GM23338 (cell line): ENCODE measurements at regions not wholly inside any gene's neighbourhood (a gene's known extent, or its start where the extent isn't known, plus 50 kb on each side); places are given as distances from the start of the nearest gene placed in this dataset.

Experiments used
- CREB1 ChIP-seq: fragments of 250-450 bp; sonication (Bioruptor Pico); IDR thresholded peaks from 2 replicates; pipeline ENCODE4 v1.5.0; 2020; ENCODE audit warnings: low read depth, mild to moderate bottlenecking, moderate library complexity
- EZH2 ChIP-seq: fragments of 200-600 bp; sonication (generic); IDR thresholded peaks from one replicate; pipeline ENCODE4 v1.8.0; 2017; ENCODE audit warnings: antibody characterized with exemption, mild to moderate bottlenecking, low read depth; ENCODE audit not compliant: unreplicated experiment
- EZH2phosphoT487 ChIP-seq: fragments of 200-600 bp; sonication (generic); IDR thresholded peaks from one replicate; pipeline ENCODE4 v1.8.1; 2018; ENCODE audit warnings: antibody characterized with exemption; ENCODE audit not compliant: unreplicated experiment
- NANOG ChIP-seq: IDR thresholded peaks from 2 replicates; pipeline ENCODE4 v1.6.1; 2016; ENCODE audit warnings: antibody characterized with exemption, borderline replicate concordance
- POLR2AphosphoS5 ChIP-seq: IDR thresholded peaks from 2 replicates; pipeline ENCODE4 v1.6.1; 2016; ENCODE audit warnings: antibody characterized with exemption, low read depth
- STAT1 ChIP-seq: IDR thresholded peaks from one replicate; pipeline ENCODE4 v1.6.1; 2016; ENCODE audit warnings: antibody characterized with exemption; ENCODE audit not compliant: unreplicated experiment
- ZNF331 ChIP-seq: fragments of 250-450 bp; sonication (Bioruptor Pico); IDR thresholded peaks from 2 replicates; pipeline ENCODE4 v1.5.0; 2020; ENCODE audit warnings: low read depth, mild to moderate bottlenecking, moderate library complexity
- TF ChIP-seq, protein P1 (sequence below), 2 experiments: fragments of 200-600 bp in 1 of 2; sonication (generic) in 1 of 2; conservative IDR thresholded peaks; 2 replicates each; pipeline versions ENCODE4 v1.5.1 to v1.6.1; 2016 to 2017; ENCODE audit warnings: antibody characterized with exemption in 2 of 2, low read depth in 2 of 2, mild to moderate bottlenecking in 2 of 2, moderate library complexity in 1 of 2
- TF ChIP-seq, protein P2 (sequence below): IDR thresholded peaks from 2 replicates; pipeline ENCODE4 v1.6.1; 2016; ENCODE audit warnings: antibody characterized with exemption
- TF ChIP-seq, protein P3 (sequence below): fragments of 250-450 bp; sonication (Bioruptor Pico); IDR thresholded peaks from 2 replicates; pipeline ENCODE4 v1.5.0; 2020; ENCODE audit warnings: mild to moderate bottlenecking, moderate library complexity
- TF ChIP-seq, protein P4 (sequence below): IDR thresholded peaks from one replicate; pipeline ENCODE4 v1.6.1; 2018; ENCODE audit warnings: antibody characterized with exemption; ENCODE audit not compliant: unreplicated experiment

DNA sequence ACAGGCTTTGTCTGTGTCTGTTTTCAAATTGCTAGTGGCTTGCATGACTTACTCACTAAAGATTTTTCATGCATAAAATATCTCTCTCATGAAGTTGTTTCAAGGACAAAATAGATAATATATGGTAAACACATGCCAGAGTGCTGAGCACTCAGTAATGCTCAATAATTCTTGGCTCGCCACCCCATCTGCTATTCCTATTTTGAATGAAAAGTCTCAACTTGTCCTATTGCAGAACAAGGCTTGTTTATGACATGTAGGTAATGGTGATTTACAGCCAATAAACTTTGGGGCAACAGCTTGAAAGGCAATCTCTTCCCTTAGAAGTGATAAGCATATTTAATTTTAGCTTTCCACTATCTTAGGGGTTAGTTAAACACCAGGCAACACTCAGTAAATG, 789.0 kb upstream of the ROBO1 start:
- TF ChIP-seq POLR2AphosphoS5 (no peak), EZH2 (no peak), CREB1 (CRISPR knock-in tag) (no peak), NANOG (no peak), EZH2phosphoT487 (no peak), STAT1 (no peak), ZNF331 (no peak)
- TF ChIP-seq, protein P1, sequence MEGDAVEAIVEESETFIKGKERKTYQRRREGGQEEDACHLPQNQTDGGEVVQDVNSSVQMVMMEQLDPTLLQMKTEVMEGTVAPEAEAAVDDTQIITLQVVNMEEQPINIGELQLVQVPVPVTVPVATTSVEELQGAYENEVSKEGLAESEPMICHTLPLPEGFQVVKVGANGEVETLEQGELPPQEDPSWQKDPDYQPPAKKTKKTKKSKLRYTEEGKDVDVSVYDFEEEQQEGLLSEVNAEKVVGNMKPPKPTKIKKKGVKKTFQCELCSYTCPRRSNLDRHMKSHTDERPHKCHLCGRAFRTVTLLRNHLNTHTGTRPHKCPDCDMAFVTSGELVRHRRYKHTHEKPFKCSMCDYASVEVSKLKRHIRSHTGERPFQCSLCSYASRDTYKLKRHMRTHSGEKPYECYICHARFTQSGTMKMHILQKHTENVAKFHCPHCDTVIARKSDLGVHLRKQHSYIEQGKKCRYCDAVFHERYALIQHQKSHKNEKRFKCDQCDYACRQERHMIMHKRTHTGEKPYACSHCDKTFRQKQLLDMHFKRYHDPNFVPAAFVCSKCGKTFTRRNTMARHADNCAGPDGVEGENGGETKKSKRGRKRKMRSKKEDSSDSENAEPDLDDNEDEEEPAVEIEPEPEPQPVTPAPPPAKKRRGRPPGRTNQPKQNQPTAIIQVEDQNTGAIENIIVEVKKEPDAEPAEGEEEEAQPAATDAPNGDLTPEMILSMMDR (conservative IDR thresholded peaks at IDR 0.05; ENCODE audit: low read depth in 2 of 2) = no peak
- TF ChIP-seq, protein P2, sequence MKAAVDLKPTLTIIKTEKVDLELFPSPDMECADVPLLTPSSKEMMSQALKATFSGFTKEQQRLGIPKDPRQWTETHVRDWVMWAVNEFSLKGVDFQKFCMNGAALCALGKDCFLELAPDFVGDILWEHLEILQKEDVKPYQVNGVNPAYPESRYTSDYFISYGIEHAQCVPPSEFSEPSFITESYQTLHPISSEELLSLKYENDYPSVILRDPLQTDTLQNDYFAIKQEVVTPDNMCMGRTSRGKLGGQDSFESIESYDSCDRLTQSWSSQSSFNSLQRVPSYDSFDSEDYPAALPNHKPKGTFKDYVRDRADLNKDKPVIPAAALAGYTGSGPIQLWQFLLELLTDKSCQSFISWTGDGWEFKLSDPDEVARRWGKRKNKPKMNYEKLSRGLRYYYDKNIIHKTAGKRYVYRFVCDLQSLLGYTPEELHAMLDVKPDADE = no peak
- TF ChIP-seq, protein P3, sequence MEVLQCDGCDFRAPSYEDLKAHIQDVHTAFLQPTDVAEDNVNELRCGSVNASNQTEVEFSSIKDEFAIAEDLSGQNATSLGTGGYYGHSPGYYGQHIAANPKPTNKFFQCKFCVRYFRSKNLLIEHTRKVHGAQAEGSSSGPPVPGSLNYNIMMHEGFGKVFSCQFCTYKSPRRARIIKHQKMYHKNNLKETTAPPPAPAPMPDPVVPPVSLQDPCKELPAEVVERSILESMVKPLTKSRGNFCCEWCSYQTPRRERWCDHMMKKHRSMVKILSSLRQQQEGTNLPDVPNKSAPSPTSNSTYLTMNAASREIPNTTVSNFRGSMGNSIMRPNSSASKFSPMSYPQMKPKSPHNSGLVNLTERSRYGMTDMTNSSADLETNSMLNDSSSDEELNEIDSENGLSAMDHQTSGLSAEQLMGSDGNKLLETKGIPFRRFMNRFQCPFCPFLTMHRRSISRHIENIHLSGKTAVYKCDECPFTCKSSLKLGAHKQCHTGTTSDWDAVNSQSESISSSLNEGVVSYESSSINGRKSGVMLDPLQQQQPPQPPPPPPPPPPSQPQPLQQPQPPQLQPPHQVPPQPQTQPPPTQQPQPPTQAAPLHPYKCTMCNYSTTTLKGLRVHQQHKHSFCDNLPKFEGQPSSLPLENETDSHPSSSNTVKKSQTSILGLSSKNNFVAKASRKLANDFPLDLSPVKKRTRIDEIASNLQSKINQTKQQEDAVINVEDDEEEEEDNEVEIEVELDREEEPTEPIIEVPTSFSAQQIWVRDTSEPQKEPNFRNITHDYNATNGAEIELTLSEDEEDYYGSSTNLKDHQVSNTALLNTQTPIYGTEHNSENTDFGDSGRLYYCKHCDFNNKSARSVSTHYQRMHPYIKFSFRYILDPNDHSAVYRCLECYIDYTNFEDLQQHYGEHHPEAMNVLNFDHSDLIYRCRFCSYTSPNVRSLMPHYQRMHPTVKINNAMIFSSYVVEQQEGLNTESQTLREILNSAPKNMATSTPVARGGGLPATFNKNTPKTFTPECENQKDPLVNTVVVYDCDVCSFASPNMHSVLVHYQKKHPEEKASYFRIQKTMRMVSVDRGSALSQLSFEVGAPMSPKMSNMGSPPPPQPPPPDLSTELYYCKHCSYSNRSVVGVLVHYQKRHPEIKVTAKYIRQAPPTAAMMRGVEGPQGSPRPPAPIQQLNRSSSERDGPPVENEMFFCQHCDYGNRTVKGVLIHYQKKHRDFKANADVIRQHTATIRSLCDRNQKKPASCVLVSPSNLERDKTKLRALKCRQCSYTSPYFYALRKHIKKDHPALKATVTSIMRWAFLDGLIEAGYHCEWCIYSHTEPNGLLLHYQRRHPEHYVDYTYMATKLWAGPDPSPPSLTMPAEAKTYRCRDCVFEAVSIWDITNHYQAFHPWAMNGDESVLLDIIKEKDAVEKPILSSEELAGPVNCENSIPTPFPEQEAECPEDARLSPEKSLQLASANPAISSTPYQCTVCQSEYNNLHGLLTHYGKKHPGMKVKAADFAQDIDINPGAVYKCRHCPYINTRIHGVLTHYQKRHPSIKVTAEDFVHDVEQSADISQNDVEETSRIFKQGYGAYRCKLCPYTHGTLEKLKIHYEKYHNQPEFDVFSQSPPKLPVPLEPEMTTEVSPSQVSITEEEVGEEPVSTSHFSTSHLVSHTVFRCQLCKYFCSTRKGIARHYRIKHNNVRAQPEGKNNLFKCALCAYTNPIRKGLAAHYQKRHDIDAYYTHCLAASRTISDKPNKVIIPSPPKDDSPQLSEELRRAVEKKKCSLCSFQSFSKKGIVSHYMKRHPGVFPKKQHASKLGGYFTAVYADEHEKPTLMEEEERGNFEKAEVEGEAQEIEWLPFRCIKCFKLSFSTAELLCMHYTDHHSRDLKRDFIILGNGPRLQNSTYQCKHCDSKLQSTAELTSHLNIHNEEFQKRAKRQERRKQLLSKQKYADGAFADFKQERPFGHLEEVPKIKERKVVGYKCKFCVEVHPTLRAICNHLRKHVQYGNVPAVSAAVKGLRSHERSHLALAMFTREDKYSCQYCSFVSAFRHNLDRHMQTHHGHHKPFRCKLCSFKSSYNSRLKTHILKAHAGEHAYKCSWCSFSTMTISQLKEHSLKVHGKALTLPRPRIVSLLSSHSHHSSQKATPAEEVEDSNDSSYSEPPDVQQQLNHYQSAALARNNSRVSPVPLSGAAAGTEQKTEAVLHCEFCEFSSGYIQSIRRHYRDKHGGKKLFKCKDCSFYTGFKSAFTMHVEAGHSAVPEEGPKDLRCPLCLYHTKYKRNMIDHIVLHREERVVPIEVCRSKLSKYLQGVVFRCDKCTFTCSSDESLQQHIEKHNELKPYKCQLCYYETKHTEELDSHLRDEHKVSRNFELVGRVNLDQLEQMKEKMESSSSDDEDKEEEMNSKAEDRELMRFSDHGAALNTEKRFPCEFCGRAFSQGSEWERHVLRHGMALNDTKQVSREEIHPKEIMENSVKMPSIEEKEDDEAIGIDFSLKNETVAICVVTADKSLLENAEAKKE (CRISPR knock-in tag) = no peak
- TF ChIP-seq, protein P4, sequence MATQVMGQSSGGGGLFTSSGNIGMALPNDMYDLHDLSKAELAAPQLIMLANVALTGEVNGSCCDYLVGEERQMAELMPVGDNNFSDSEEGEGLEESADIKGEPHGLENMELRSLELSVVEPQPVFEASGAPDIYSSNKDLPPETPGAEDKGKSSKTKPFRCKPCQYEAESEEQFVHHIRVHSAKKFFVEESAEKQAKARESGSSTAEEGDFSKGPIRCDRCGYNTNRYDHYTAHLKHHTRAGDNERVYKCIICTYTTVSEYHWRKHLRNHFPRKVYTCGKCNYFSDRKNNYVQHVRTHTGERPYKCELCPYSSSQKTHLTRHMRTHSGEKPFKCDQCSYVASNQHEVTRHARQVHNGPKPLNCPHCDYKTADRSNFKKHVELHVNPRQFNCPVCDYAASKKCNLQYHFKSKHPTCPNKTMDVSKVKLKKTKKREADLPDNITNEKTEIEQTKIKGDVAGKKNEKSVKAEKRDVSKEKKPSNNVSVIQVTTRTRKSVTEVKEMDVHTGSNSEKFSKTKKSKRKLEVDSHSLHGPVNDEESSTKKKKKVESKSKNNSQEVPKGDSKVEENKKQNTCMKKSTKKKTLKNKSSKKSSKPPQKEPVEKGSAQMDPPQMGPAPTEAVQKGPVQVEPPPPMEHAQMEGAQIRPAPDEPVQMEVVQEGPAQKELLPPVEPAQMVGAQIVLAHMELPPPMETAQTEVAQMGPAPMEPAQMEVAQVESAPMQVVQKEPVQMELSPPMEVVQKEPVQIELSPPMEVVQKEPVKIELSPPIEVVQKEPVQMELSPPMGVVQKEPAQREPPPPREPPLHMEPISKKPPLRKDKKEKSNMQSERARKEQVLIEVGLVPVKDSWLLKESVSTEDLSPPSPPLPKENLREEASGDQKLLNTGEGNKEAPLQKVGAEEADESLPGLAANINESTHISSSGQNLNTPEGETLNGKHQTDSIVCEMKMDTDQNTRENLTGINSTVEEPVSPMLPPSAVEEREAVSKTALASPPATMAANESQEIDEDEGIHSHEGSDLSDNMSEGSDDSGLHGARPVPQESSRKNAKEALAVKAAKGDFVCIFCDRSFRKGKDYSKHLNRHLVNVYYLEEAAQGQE = no peak
